GM18517 (cell line): ENCODE measurements at regions not wholly inside any gene's neighbourhood (a gene's known extent, or its start where the extent isn't known, plus 50 kb on each side); places are given as distances from the start of the nearest gene placed in this dataset.

ENCODE experiments used
- ATAC-seq: cut with Tn5 transposase; IDR thresholded peaks from one replicate; pipeline ENCODE4 v1.9.1; 2021; ENCODE audit warnings: mild to moderate bottlenecking, moderate library complexity; ENCODE audit not compliant: unreplicated experiment

- ATAC-seq: no peak
Observed at GRCh38 chr10:35922876-35923600, 280.9 kb upstream of the FZD8 start.

- ATAC-seq: no peak
Observed at GRCh38 chr10:35921866-35922350, 279.8 kb upstream of the FZD8 start.

GRCh38 chr10:35916791-35917190 lies 274.7 kb upstream of the FZD8 start:
- ATAC-seq: no peak

- no peak for ATAC-seq
Observed at GRCh38 chr10:35913628-35914027, 271.5 kb upstream of the FZD8 start.

DNA sequence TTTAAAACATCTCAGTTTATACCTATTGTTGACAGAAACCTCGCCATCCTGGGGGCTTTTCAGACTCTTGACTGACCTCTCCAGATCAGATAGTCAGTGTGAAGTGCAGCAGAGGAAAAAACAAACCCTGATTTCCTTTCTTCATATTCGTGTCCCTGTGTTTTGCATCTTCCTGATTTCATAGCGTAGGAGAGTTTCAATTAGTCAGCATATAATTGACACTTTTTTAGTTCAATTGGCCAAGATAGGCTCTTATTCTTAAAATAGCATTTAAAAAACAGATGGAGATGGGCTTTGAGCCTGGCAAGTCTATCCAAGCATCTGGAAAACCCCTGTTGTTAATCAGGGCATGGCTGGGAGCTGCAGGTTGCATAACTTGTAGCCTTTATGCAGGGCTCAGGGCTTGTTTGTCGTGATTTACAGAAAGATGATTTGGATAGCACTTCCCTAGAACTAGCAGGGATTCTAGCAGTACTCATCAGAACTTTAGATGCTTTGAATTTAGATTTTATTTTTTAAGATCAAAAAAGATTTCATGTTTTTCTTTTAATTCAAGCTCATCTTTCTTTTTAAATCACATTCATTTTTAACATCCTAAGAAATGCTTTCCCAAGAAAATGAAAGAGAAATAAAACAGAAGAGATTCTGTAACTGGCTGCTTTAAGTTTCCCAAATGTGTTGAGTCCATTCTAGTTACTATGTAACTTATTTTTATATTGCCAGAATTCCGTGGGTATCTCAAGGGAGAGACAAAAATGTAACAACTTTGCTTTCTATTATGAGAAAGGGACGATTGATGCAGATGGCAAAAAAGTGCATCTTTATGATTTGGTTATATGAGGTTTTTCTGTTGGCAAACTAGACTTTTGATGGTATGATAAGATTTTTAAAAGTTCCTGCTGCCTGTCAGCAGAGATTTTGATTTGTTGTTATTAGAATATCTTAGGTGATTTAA lies 270.8 kb upstream of the FZD8 start:
- no peak for ATAC-seq

- ATAC-seq: no peak
Observed at GRCh38 chr10:35911954-35912353, 269.9 kb upstream of the FZD8 start.

DNA sequence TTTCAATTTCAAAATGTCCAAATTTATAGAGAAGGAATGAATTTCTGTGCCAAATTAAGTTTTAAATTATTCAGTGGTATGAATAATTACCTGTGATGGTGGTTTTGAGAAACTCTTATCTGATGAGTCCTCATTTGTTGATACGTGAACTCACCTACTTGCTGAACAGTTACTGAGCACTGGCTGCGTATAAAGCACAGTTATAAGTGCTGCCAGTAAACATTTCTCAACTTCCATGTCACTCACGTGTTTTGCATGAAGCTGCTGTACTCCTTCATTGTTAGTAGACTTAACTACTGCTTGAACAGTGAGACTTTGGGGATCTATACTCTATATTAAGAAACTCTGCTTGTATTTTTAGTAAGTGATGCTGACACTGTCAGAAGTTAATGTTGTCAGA lies 269.1 kb upstream of the FZD8 start:
- no peak for ATAC-seq

DNA sequence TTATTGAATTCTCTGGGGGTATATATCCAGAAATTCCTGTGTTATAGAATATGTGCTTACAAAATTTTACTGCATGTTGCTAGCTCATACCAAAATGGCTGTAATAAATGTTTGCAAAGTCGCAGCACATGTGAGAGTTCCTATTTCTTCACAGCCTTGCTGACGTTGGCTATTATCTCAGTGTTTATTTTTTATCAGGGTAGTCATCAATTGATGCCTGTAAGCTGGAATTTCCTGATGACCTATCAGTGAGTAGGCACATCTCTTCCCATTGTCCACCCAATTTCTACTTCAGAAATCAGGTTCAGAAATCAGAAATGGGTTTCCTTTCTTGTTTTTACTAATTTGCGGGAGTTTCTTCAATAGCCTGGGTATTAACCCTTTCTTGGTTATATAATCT lies 268.1 kb upstream of the FZD8 start:
- ATAC-seq: no peak

DNA sequence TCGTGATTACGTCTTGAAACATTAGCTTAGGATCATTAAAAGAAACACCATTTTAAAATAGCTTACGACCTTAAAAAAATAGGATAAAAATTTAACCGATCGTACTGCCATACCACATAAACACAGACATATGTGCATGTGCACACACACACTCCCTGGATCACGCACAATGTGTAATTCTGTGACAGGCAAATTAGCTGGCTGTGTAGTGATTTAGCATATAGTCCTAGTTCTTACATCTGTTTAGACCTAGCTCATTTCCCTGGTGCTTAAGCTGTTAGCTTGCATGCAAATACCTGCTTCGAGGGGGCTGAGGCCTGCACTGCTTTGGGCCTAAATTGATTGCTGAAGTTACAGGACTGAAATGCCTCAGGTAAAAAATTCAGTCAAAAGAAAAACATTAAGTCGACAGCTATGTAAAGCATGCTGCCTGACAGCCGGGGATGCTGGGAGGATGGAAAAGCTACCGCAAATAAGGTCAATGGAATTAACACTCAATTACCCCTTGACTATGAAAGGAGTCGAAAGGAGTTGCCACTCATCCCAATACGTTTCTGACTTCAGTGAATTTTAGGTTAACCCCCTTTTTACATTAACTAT lies 267.1 kb upstream of the FZD8 start:
- no peak for ATAC-seq

DNA sequence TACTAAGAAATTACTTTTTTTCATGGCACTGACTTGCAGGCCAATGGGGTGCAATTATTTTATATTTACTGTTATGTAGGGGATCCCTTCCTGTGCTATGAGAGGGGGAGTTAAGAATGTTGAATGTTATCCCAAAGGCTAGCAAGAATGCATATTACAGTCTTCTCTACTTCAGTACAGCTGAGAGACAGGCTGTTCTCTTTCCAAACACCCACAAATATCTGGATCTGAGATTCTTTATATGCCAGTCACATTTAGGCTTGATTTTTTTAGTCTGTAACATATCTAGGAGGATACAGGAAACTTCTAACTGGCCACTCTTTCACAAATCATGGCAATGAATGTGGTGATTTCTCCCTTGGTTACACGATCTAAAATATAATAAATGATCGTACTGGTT lies 266.4 kb upstream of the FZD8 start:
- no peak for ATAC-seq

GRCh38 chr10:35907548-35907947 lies 265.5 kb upstream of the FZD8 start:
- no peak for ATAC-seq

DNA sequence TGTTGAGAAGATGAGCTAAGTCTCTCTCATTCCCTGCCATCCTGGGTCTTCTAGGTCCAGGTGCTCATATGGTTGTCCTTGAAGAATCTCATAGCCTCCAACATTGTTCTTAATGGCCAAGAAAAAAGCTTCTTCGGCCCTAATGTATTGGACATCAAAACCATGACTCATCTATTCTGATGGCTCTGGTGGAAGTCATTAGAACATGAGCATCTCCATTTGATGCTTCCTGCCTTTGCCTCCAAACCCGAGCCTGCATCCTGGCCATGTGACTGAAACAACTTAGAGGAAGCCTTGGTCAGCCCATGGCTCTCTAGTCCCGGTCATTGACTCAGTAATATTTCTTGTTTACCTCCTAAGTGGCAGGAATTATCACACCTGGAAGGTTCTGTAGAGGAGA lies 264.1 kb upstream of the FZD8 start:
- no peak for ATAC-seq

GRCh38 chr10:35903021-35903420 lies 260.9 kb upstream of the FZD8 start:
- ATAC-seq: no peak

GRCh38 chr10:35898716-35899440 lies 256.8 kb upstream of the FZD8 start:
- no peak for ATAC-seq

DNA sequence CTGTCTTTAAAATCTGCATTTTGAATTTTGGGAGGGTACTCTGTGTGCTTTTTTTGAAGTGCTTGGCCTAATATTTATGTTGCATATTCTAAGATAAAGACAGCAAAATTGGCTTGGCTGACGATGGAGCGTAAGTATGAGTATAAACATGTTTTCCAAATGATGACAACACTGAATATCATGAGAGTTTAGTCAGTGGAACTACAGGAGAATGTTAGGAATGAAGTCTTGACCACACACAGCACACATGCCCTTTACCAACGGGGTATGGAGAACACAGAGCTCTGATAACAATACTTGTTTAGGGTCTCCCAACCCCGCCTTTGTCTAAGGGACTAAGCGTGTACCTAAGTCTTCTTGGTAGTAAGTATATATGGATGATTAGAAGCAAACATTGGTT lies 253.9 kb upstream of the FZD8 start:
- no peak for ATAC-seq

DNA sequence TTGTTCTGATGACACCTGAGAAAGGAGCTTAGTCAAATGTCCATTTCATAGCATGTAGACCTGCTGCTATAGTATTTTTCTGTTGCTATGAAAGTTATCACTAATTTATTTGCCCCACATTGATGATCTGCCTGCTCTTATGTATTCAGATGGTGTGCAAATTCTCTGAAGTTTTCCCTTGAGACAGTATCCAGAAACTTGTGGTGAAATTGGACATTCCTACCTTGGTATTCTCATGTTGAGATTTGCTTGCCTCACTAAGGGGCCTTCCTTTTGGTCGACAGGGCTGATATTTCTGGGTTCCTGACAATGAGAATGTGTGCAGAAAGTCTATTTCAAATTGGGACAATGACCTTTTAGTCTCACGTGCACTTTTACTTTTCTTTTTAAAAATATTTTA lies 253.2 kb upstream of the FZD8 start:
- no peak for ATAC-seq

DNA sequence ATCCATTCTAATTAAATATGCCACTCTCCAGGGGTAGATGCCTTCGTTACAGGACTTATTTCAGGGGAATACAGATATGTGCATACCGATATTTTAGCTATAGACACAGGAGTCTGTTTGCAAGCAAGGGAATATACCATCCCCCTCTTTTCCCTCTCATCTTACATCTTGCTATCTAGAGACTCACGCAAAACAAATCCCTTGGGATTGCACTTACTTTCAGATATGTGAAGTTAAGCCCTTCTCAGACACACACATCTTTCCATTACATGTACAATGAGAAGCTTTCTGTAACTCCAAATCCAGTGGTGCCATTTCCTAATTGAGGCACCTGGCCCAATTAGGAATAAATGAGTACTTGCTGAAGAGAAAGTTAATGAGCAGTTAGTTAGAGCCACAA lies 250.4 kb upstream of the FZD8 start:
- ATAC-seq: no peak

DNA sequence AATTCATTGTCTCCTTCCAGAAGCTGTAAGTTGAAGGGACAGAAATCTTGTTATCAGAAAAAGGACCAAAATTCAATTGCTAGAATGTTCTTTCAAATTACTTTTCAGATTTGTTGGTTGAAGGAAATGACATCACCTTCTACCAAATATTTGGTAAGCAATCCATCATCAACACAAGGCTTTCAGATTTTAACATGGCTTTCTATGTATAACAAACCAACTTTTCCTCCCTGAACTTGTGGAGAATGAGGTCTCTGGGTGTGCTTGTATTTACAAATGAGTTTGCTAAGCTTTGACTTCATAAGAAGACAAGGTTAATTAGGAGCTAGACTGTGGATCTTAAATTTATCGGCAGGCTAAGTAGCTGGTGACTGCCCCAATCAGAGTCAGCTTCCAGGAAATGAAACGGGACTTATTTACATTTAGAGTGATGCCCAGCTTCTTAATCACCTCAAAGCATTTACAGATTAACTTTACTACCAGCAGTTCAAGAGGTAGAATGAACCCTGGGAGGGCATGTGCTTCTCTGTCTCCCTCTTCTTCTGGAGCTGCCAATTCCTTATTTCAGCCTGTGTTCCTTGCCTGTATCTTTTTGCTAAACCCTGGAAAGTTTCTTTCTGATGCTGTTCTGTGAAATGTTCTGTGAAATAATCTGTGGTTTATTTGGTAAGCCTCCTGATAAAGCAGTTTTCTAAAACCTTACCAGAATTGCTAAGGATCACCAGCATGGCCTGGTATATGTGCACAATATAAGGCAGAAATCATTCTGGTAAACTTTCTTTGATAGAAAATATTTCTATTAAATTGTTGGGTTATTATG lies 248.8 kb upstream of the FZD8 start:
- no peak for ATAC-seq

DNA sequence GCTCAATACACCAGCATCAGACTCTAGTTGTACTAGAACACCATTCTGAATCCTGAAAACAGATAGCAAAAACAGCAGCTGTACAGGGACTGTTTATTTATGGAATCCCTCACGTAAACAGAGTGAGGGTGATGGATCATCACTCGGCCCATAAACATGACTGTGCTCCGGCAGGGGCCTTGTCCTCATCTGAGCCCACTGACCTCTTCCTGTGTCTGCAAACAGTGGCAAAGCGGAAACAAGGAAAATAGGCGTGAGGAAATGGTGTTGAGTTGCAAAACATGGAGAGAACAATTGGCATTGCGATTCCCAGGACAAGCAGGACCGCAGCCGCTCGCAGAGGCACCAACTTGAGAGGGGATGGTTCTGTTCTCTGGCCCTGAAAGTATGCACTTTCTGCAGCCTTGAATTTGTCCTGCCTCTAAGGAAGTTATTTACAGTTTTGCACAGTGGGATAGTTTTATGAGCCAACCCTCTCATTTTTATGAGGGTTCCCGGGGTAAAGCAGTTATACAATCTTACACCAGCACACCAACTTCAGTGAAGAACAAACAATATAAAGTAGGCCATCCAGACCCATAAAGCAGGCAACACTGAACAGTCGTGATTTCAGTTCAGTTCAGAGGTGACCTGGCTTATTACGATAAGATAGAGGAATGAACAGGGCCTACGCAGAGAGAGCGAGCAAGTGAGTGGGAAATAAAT lies 248.0 kb upstream of the FZD8 start:
- ATAC-seq: no peak

DNA sequence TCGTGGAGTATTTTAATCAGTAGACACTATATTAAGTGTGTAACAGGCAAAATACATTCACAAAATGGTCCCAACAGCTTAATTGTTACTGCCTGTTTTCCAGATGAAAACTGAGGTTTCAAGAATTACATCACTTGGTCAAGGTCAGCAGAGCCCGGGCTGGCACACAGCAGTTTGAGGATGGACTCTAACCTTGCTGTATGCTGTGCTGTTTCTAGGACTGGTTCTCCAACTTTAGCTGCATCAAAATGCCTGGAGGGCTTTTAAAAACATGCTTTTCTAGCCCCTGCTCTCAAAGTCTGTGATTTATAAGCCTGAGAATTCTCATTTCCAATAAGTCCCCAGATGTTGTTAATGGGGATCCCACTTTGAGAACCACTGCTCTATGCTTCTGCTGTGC lies 247.1 kb upstream of the FZD8 start:
- ATAC-seq: no peak
